ENCODE measurements at regions not wholly inside any gene's neighbourhood (a gene's known extent, or its start where the extent isn't known, plus 50 kb on each side); places are given as distances from the start of the nearest gene placed in this dataset.

DNA sequence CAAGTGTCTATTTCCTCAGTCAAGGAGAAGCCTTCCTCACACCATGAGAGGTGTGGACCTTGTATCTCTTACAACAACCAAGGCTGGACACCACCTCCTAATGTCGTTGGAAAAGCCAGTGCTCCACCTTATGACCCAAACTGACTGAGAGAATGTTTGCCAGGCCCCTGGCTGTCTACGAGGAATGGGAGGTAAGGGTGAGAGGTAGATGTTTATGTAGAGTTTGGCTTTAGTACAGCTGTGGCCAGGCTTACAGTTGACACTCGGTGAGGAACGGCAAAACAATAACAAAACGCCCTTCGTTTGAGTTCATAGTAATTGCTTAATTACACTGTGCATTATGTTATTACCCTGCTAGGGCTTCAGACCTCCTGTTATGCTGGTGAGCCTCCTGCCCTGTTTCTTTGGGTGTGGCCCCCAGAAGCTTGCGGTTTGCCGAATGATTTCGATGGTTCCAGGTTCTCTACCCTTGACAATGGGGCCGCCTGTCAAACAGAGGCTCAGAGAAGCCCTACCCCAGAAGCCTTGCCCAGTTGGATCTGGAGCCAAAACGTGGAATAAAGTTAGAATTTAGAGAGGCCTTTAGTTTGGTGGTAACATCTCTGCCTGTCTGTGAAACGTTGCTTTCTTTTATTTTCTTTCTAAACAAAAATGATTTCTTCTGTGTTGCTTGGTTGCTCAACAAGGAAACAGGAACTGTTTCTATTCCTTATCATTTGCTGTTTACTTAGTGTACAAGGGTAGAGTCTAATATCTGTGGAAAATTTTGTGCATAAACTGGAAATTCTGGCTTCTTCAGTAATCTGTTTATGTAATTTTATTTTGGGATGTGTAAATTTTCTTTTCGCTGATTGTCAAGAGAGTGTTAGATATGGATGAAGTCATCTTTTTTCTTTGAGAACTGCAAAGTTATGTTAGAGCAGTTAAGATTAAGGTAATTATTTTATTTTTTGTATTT is 60.4 kb upstream of the FOXQ1 start:
- Histone ChIP-seq H3K36me3 (replicated peaks) (no peaks in the 10 kb centered on the region), H3K27me3 (replicated peaks) (no peaks in the 10 kb centered on the region), H3K27ac (no peak overlapping the region), H3K4me3 (ENCODE audit: low read depth, low read length) (no peak overlapping the region)
- TF ChIP-seq, protein P1, sequence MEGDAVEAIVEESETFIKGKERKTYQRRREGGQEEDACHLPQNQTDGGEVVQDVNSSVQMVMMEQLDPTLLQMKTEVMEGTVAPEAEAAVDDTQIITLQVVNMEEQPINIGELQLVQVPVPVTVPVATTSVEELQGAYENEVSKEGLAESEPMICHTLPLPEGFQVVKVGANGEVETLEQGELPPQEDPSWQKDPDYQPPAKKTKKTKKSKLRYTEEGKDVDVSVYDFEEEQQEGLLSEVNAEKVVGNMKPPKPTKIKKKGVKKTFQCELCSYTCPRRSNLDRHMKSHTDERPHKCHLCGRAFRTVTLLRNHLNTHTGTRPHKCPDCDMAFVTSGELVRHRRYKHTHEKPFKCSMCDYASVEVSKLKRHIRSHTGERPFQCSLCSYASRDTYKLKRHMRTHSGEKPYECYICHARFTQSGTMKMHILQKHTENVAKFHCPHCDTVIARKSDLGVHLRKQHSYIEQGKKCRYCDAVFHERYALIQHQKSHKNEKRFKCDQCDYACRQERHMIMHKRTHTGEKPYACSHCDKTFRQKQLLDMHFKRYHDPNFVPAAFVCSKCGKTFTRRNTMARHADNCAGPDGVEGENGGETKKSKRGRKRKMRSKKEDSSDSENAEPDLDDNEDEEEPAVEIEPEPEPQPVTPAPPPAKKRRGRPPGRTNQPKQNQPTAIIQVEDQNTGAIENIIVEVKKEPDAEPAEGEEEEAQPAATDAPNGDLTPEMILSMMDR (IDR thresholded peaks at IDR 0.05; ENCODE audit: low read depth, low read length, missing control alignments), result no peak
- in situ Hi-C loops (cut with HindIII; ENCODE audit: low pct_ligation_motif_present, low sequenced_read_pairs), result no loop called here
- no peak for DNase-seq

GRCh38 chr6:1250489-1251197 is 61.3 kb upstream of the FOXQ1 start:
- H3K4me3 ChIP-seq (ENCODE audit: low read depth, low read length), result no peak overlapping the region
- TF ChIP-seq, protein P1 (IDR thresholded peaks at IDR 0.05; ENCODE audit: low read depth, low read length, missing control alignments), result no peak
- DNase-seq, result no peak
- H3K27me3 ChIP-seq (replicated peaks), result no peaks in the 10 kb centered on the region
- no peaks in the 10 kb centered on the region for H3K36me3 ChIP-seq (replicated peaks)
- in situ Hi-C loops (cut with HindIII; ENCODE audit: low pct_ligation_motif_present, low sequenced_read_pairs), result no loop called here
- no peak overlapping the region for H3K27ac ChIP-seq

- no peaks in the 10 kb centered on the region for H3K36me3 ChIP-seq (replicated peaks)
- no peaks in the 10 kb centered on the region for H3K27me3 ChIP-seq (replicated peaks)
- in situ Hi-C loops (cut with HindIII; ENCODE audit: low pct_ligation_motif_present, low sequenced_read_pairs), result no loop called here
- no peak overlapping the region for H3K27ac ChIP-seq
- no peak for DNase-seq
- no peak overlapping the region for H3K4me3 ChIP-seq (ENCODE audit: low read depth, low read length)
- TF ChIP-seq, protein P1 (IDR thresholded peaks at IDR 0.05; ENCODE audit: low read depth, low read length, missing control alignments), result no peak
Measured at GRCh38 chr6:1247894-1248293, 64.0 kb upstream of the FOXQ1 start.

DNA sequence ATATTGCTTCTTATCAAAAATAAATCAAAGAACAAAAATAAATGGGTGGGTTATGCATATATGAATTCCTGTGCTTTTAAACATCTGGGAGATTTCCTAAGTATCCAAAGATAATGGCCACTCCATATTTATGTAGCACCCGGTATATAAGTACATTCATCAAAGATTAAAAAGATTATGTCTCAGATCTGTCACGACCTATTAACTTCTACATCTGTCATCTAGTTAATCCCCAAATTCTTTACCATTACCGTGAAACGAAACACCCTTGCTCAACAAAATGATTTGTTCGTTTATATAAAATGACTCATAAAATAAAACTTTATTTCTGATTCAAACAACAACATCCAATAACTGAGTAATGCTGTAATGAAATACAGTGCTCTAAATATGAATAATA is 64.8 kb upstream of the FOXQ1 start:
- Histone ChIP-seq H3K27me3 (replicated peaks) (no peaks in the 10 kb centered on the region), H3K36me3 (replicated peaks) (no peaks in the 10 kb centered on the region), H3K4me3 (ENCODE audit: low read depth, low read length) (no peak overlapping the region), H3K27ac (no peak overlapping the region)
- TF ChIP-seq, protein P1 (IDR thresholded peaks at IDR 0.05; ENCODE audit: low read depth, low read length, missing control alignments), result no peak
- DNase-seq, result no peak
- in situ Hi-C loops (cut with HindIII; ENCODE audit: low pct_ligation_motif_present, low sequenced_read_pairs), result no loop called here

DNA sequence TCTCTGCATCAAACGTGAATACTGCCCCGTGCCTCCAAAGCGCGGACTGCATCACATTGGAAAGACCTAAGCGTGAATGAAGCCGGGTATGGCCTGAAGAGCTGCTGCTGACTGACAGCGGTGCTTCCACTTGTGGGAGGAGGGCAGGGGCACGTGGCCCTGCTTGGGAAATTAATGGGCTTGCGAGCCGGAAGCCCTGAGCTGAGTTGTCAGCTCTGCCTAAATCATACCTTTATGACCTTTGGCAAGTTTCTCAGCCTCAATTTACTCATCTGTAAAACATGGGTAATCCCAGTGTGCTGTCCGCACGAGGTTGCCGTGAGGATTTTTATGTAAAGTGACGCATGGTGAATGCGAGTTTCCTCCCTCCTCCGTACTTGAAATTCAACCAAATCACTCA is 67.0 kb upstream of the FOXQ1 start:
- Histone ChIP-seq H3K36me3 (replicated peaks) (no peaks in the 10 kb centered on the region), H3K27me3 (replicated peaks) (no peaks in the 10 kb centered on the region), H3K4me3 (ENCODE audit: low read depth, low read length) (no peak overlapping the region), H3K27ac (no peak overlapping the region)
- TF ChIP-seq, protein P1 (IDR thresholded peaks at IDR 0.05; ENCODE audit: low read depth, low read length, missing control alignments), result no peak
- in situ Hi-C loops (cut with HindIII; ENCODE audit: low pct_ligation_motif_present, low sequenced_read_pairs), result no loop called here
- DNase-seq, result no peak
